ENCODE measurements at regions not wholly inside any gene's neighbourhood (a gene's known extent, or its start where the extent isn't known, plus 50 kb on each side); places are given as distances from the start of the nearest gene placed in this dataset.

DNA sequence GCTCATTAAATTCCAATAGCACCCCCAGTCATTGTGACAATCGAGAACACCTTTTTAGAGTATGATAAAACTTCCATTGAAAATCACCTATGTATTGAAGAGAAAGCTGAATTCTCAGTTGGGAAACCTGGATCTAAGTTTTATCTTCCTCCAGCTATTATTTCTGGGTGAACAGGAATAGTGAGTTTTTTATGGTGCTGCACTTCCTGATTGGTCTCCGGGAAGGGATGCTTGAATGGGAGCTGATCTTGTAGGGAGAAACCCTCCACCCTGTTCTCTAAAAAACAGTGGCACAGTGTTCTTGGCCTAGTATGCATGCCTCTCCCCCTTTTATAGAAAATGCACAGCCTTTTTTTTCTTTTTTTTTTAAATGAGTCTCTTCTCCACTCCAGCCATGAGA lies 112.2 kb downstream of the ACTBL2 start:
- no peak for TF ChIP-seq POLR2A (IDR thresholded peaks at IDR 0.05)
- TF ChIP-seq, protein P1, sequence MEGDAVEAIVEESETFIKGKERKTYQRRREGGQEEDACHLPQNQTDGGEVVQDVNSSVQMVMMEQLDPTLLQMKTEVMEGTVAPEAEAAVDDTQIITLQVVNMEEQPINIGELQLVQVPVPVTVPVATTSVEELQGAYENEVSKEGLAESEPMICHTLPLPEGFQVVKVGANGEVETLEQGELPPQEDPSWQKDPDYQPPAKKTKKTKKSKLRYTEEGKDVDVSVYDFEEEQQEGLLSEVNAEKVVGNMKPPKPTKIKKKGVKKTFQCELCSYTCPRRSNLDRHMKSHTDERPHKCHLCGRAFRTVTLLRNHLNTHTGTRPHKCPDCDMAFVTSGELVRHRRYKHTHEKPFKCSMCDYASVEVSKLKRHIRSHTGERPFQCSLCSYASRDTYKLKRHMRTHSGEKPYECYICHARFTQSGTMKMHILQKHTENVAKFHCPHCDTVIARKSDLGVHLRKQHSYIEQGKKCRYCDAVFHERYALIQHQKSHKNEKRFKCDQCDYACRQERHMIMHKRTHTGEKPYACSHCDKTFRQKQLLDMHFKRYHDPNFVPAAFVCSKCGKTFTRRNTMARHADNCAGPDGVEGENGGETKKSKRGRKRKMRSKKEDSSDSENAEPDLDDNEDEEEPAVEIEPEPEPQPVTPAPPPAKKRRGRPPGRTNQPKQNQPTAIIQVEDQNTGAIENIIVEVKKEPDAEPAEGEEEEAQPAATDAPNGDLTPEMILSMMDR (IDR thresholded peaks at IDR 0.05): no peak

Measured in ovary (tissue), 3 donors.